Fibroblast of the conjunctiva (primary cell): ENCODE measurements at regions not wholly inside any gene's neighbourhood (a gene's known extent, or its start where the extent isn't known, plus 50 kb on each side); places are given as distances from the start of the nearest gene placed in this dataset.
"Not testable (repeated sequence)": the region's sequence is repeated elsewhere in the genome, so short reads cannot be mapped to it uniquely, and the experiment has no call there.

ENCODE experiments used
- DNase-seq: peaks from one replicate; pipeline ENCODE4 v3.0.0-alpha.2; 2010; ENCODE audit warnings: low read depth

DNA sequence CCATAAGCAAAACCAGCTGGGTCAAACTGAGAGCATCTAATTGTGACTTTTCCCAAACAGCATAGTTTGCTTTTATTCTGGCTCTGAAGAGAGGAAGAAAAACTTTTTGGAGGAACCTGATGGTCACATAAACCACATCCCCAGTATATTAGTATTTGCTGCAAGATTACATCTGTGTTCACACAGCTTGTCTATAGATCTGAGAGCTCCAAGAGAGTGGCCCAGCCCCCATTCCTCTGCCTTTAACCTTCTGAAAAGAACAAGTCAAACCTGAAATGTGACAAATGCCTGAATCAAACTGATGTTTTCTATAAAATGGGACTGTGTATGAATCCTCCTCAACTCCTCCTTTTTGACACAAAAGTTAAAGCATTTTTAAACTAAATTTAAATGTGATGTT, 435.2 kb downstream of the ZNF479 start:
- DNase-seq, result not testable (repeated sequence)

GRCh38 chr7:56686276-56686859, 445.9 kb downstream of the ZNF479 start:
- DNase-seq, result no peak

DNA sequence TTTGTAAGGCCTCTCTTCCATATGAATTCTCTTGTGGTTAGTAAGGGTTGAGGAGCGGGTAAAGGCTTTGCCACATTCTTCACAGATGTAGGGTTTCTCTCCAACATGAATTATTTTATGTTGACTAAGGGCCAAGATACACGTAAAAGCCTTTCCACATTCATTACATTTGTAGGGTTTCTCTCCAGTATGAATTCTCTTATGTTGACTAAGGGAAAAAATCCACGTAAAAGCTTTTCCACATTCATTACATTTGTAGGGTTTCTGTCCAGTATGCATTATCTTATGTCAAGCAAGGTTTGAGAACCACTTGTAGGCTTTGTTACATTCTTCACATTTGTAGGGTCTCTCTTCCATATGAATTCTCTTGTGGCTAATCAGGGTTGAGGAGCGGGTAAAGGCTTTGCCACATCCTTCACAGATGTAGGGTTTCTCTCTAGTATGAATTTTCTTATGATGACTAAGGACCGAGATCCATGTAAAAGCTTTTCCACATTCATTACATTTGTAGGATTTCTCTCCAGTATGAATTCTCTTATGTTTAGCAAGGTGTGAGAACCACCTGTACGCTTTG, 493.0 kb downstream of the ZNF479 start:
- DNase-seq, result no peak

GRCh38 chr7:56609852-56610355, 493.7 kb upstream of the NUPR2 start:
- DNase-seq, result no peak

DNA sequence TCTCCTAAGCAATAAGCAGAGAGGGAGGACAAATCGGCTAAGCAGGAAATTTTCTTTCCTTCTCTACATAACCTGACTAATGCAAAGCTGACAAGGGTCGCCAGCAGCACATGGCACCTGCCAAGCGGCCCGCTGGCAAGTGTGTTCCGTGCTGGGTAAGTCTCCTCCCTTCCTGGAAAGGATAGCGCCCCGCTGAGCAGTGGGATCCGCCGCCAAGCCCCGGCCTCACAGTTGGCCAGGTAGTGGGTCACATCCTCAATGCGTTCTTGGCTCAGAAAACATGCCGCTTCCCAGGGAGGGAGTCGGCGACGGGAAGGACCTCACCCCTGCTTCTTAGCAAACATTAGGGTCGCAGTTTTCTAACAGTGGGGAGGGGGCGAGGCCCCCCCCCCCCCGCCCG, 488.9 kb upstream of the NUPR2 start:
- no peak for DNase-seq

DNA sequence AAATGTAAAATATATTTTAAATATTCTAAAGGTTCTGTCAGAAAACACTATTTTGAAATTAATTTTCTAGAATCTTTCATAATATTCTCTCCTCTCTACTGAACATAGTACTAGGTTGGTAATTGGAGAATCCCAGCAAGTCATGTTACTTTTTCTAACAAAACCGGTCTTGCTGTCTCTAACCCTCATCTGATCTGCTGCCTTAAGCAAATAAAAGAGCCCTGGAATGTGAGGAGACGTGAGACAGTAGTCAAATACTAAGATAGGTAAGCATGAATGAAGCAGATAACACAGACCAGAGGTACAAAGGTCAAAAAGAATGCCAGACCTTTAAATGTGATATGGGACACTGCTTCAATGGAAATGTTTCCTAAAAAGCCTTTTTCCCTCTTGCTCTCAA, 462.4 kb upstream of the NUPR2 start:
- no peak for DNase-seq

- DNase-seq, result no peak
These were observed 454.8 kb upstream of the NUPR2 start for GRCh38 chr7:56570968-56571367.

GRCh38 chr7:56538541-56539429, 422.6 kb upstream of the NUPR2 start:
- no peak for DNase-seq

GRCh38 chr7:56537952-56538351, 421.7 kb upstream of the NUPR2 start:
- DNase-seq, result no peak

DNA sequence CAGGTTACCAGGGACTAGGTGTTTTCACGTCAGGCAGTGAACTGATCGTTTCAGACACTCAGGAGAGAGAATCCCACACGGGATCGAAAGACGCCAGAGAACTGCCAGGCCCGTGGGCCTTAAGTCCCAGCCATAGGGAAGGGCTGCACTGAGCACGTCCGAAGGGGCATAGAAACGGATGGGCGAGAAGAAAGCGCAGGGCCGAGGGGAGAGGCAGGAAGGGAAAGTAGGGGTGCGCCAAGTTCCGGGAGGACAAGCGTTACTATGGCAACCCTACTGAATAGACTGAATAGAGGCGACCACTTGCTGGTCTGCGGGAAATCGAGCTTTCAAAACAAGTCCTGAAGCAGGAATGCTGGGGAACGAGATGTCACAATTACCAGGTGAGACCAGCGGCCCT, 421.3 kb upstream of the NUPR2 start:
- no peak for DNase-seq

- DNase-seq, result no peak
These were observed 378.9 kb upstream of the NUPR2 start for GRCh38 chr7:56495165-56495564.

DNA sequence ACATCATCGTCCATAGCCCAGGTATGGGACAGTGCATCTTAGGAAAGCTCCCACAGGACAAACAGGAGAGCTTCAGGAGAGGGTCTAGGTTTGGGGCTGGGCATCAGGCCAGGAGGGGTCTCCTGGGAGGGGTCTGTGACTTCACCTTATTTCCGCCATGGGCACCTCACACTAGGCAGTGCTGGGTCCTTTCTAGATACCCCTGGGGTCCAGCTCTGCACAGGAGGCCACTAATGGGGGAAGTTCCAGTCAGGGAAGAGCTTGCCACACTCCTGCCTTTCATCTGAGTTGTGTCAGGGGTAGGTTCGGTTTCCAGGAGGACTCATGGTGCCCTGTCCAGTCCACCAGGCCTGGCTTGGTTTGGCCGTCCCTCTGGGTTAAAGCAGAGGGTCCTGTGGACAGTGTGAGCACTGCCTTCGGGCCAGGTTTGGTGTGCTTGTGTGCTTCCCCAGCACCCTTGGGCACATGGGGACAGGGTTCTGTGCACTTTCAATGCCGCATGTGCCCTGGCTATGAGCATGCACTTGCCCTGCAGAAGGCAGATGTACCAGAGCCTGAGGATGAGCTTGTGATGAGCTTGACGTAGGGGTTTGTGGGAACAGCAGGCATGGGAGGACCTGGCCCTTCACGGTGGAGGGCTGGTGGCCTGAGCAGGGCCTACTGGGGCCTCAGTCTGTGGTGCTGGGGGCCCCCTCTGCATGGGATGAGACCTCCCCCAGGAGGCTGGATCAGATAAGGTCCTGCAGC, 377.7 kb upstream of the NUPR2 start:
- no peak for DNase-seq

DNA sequence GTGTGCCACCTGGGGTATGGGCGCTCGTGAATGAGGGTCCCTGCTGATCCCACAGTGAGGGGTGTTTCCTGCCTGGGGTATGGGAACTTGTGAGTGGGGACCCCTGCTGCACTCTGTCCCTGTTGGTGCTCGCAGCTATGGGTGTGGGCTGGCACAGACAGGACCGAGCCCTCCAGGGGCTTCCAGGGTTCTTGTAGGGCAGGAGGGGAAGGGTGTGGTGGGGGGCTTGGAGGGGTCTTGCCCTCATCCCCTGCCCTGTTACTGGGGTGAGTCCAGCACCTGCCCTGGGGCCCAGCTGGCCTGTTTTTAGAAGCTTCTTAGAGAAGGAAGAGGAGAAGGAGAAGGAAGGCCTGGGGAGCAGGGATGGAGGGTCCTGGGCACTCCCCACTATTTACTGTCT, 377.0 kb upstream of the NUPR2 start:
- no peak for DNase-seq

- DNase-seq, result no peak
These were observed 375.6 kb upstream of the NUPR2 start for GRCh38 chr7:56491636-56492425.

GRCh38 chr7:56483861-56484550, 367.8 kb upstream of the NUPR2 start:
- no peak for DNase-seq

- no peak for DNase-seq
These were observed 366.9 kb upstream of the NUPR2 start for GRCh38 chr7:56483153-56483552.

GRCh38 chr7:56479748-56480147, 363.5 kb upstream of the NUPR2 start:
- no peak for DNase-seq

DNA sequence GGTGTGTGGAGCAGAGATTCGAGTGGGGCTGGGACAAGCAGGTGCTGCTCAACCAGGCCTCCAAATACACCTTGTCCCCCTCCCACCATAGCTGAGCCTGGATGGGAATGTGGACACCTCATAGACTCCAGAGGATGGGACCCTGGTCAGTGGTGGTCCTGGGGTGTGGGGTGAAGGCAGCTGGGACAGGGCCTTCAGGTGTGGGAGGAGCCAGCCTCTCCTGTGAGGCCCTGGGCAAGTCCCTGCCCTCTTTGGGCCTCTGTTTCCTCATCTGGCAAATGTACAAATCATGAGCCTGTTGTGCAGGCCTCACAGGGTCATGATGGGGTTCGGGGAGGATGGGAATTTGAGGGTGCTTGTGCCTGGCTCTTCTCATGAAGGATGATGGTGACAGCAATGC, 362.9 kb upstream of the NUPR2 start:
- DNase-seq, result no peak

GRCh38 chr7:56474271-56474670, 358.1 kb upstream of the NUPR2 start:
- DNase-seq, result no peak

DNA sequence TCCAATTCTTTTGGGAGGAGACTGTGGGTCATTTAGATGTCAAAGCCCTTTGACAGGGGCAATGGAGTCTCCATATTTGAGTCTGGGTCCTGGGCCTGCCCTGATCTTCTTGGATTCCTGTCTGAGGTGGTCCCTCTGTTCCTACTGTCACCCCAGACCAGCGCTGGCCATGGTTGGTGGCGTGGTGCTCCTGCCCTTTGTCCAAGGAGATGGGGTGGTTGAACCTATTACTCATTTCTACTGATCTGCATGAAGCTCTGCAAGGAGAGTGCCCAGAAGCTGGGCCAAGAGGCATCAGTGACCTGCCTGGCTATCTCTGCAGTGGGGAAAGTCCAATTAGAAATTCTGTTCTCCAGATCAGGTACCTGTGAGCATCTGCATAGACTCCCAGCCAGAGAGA, 355.6 kb upstream of the NUPR2 start:
- DNase-seq, result no peak
